Activated naive CD8-positive, alpha-beta T cell treated with anti-CD3 and anti-CD28 coated beads, Interleukin-2, amount 50 U/mL, for 16 hours (primary cell): ENCODE measurements at regions not wholly inside any gene's neighbourhood (a gene's known extent, or its start where the extent isn't known, plus 50 kb on each side); places are given as distances from the start of the nearest gene placed in this dataset.

Source experiments
- DNase-seq: peaks from one replicate; pipeline ENCODE4 v3.0.0-alpha.2; 2020; ENCODE audit warnings: low read depth, low spot score

DNA sequence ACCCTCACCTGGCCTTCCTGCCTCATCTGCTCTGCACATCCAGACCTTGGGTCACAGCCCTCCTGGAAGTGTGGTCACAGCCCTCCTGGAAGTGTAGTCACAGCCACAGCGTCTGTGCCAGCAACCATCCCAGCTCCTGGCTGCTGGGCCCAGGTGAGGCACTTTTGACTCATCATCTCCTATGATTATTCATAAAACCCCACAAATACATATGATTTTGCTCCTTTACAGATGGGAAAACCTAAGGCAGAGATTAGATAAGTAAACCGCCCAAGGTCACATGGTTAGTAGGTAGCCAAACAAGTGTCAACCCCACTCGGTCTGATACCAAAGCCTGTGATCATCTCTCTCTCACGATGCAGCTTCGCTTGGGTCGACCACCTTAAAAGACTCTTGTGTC, 94.3 kb downstream of the PRLHR start:
- no peak for DNase-seq

GRCh38 chr10:118500477-118501104, 94.9 kb downstream of the PRLHR start:
- no peak for DNase-seq

DNA sequence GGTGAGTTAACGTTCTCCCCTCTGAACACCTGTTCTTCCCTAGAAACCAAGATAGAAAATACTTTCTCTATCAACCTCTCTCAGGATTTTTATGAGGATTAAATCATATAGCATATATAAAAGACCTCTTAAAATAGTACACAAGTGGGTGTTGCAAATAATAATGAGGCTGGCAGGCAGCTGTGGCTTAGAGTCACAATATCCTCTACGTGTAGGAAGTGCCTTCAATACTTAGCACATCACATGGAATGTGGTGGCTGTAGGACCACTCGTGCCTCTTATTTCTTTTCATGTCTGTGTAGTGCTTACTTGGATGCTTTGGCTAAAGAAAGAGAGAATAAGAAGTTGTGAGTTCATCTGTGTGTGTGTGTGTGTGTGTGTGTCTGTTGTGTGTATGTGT, 96.3 kb downstream of the PRLHR start:
- no peak for DNase-seq

DNA sequence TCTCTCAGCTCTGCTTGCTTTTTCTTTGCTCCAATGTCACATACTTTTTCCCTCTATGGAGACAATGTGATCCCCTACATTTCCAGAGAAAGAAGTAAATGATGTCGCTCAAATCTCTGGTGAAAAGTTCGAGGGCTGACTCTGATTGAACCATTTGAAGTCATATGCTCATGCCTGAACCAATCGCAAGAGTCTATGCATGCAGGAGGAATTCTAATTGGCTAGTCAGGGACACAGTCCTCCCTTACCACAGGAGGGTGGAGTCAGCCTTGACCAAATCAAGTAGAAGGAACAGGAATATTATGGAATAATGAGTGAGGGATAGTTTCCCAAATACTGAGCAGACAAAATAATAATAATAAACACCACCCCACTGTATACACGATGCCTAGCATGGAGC, 96.8 kb downstream of the PRLHR start:
- DNase-seq = no peak

DNA sequence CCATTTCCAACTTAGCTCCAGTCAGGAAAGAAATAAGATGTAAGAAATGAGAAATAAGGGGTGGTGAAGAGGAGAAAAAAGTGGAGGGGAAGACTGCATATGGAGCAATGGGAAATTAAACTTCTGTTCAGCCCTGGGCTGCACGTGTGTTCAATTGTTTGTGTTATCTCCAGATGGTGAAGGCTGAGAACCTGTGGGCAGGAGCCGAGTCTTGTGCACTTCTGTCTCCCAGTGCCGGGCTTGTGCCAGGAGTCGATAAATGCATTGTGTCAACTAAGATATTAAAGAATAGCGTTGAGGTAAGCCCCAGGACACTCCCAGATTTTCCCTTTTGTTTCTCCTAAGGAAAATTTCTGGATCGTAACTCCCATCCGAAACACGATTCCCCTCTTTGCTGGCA, 98.2 kb downstream of the PRLHR start:
- no peak for DNase-seq

DNA sequence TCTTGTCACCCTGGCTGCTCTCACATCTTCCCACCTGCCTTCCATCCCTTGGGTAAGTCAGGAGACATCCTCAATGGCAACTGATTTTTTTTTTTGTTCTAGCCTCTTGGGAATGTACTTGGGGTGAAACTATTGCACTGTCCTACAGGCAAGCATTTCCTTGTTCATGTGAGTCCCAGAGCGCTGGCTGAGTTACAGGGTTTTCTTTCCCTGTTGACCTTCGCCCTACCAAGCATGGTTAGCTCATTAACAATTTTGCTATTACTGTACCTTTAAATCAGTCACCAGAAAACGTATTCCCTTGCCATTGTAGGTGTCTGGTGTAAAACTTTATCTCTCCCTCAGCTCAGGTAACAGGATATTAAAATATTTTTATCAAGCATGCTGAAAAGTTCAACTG, 98.9 kb downstream of the PRLHR start:
- no peak for DNase-seq

- DNase-seq = no peak
These were observed 99.9 kb downstream of the PRLHR start for GRCh38 chr10:118495499-118495898.

GRCh38 chr10:118491055-118491454, 104.4 kb downstream of the PRLHR start:
- DNase-seq = no peak

DNA sequence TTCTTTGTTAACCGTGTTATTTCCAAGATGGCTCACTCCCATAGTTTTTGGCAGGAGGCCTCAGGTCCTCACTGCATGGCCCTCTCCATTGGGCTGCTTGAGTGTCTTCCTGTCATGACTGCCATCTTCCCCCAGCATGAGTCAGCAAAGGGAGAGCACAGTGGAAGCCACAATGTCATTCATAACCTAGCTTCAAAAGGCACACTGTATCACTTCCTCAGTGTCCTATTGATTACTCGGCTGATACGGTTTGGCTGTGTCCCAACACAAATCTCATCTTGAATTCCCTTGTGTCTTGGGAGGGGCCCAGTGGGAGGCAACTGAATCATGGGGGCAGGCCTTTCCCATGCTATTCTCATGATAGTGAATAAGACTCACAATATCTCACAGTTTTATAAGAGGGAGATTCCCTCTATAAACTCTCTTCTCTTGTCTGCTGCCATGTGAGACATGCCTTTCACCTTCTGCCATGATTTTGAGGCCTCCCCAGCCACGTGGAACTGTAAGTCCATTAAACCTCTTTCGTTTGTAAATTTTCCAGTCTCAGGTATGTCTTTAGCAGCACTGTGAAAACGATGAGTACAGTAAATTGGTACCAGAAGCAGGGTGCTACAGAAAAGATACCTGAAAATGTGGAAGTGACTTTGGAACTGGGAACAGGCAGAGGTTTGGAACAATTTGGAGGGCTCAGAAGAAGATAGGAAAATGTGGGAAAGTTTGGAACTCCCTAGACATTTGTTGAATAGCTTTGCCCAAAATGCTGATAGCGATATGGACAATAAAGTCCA, 106.5 kb downstream of the PRLHR start:
- no peak for DNase-seq

- no peak for DNase-seq
These were observed 109.8 kb downstream of the PRLHR start for GRCh38 chr10:118485641-118486040.

DNA sequence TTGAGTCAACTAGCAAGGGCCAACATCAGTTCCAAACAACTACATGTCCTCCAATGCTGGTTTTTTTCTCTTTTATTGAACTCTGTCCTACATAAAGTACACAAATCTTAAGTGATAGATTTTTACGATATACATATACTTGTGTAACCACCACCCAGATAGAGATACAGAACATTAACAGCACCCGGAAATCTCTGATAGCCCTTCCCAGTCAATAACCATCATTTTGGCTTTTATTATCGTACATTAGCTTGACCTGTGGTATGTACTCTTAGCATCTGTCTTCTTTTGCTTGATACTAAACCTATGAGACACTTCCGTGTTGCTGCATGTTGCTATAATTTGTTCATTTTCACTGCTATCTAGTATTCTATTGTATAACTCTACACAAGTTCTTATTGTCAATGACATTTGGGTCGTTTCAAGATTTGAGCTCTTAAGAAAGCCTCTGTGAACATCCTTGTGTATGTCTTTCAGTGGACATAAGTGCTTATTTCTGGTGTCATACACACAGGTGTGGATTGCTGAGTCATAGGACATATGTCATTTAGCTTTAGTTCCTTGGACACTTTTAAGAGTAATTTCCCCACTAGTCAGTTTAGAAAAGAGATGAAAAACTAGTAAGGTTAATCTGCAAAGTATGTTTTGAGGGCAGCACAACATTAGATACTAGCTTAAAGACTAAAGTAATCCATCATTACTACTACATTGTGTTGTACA, 111.1 kb downstream of the PRLHR start:
- no peak for DNase-seq

- DNase-seq = no peak
These were observed 112.0 kb downstream of the PRLHR start for GRCh38 chr10:118483496-118483895.

DNA sequence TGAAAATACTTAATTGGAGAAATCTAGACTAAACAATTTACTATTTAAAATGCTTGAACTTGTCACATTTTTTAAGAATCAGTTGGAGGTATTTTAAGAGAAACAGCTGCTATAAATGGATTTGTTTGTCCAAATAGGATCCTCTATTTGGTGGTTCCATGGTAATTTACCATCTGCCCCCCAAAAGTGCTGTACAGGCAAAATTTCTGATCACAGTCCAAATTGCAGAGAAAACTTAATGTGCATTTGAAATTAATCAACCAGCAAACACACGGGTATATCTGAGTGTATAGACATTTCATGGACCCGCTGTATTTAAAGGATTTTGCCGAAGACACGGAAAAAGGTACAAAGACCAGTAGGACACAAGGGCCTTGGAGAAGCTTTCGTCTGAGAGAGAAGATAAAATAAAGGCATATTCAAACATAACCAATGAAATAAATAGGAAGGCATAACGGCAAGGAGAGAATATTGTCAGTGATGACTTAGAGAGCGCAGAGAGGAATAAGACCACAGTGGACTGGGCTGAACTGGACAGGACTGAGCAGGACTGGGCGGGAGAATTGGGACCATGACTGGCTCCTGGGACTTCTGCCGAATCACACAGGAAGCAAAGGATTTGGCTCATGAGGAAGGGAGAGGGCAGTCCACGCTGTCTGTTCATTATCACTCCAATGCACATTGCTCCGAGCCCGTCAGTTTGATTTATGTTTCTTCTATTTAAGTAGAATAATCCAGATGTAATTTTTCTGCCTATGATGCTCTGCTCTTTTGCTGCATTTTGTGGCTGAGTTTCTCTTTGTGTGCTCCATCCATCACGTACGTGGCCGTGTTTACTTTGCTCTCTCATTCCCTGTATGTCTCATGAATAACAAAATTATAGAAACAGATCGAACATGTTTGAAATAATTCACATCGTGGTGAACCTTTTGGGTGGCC, 112.8 kb downstream of the PRLHR start:
- DNase-seq = no peak

- no peak for DNase-seq
These were observed 113.6 kb downstream of the PRLHR start for GRCh38 chr10:118481871-118482270.

DNA sequence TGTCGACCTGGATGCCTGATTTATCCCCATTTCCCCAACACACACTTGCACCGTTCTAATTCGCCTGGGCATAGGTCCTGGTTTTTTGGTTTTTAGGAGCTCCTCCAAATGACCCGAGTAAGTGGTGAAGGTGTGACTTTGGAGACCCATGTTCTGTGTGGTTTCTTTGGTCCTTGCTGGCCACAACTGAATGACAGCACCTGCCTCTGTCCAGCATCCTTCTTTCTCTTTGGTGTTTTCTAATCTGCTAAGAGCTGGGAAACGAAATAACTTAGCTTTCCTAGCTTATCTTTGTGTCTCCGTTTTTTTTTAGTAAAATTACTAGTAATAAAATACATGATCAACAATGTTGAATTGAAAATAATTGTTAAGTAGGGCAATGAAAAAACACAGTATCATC, 120.2 kb downstream of the PRLHR start:
- no peak for DNase-seq

DNA sequence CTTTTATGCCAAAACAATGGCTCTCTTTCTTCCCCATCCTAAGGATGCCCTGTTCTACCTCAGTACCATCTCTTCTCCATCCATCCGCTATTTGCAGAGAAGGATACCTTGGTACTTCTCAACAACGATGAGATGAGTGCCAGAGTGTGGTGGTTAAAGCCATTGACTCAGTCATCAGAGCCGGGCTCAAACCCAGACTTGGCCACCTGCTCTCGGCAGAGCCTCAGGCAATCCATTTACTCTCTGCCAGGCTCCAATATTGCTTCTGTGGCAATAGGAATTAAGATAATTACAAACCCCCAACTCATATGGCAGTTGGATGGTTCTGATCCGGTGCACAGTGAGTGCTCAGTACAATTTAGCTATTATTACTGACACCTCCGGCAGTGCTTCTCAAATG, 121.3 kb downstream of the PRLHR start:
- DNase-seq = no peak

DNA sequence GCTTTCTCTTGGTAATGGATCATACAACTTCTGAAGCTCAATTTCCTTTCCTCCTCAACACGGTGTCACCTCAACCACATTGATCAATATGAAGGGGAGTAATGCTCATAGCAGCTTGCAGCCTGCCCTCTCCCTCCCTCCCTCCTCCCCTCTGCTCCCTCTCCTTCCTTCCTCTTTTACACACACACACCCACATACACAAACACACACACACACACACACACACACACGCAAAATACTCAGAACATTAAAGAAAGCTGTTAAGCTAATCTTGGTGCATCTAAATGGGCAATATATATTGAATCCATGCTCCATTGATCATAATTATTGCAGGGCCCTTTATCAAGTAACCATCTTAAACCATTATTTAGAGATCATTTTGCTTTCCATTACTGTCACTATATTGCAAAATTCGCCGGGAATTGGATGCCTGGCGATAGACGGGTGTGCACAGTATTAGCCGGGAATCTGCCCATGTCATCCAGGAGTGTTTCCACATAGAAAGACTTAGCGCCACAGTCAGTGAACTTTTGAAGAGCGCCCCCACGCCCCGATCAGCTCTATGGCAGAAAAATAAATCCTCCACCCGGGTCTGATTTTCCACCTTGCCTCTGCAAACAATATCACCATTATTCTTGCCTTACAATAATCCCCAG, 122.0 kb downstream of the PRLHR start:
- no peak for DNase-seq

- DNase-seq = no peak
These were observed 122.8 kb downstream of the PRLHR start for GRCh38 chr10:118472415-118473304.

GRCh38 chr10:118471863-118472262, 123.6 kb downstream of the PRLHR start:
- DNase-seq = no peak

- no peak for DNase-seq
These were observed 125.0 kb downstream of the PRLHR start for GRCh38 chr10:118470470-118470869.
